Glomerular visceral epithelial cell (primary cell): ENCODE measurements at regions not wholly inside any gene's neighbourhood (a gene's known extent, or its start where the extent isn't known, plus 50 kb on each side); places are given as distances from the start of the nearest gene placed in this dataset.

Experiments
- DNase-seq: peaks from one replicate; pipeline ENCODE4 v3.0.0-alpha.2; 2016; ENCODE audit errors: extremely low spot score

GRCh38 chr4:125801924-125802323, 487.2 kb downstream of the FAT4 start:
- no peak for DNase-seq

- no peak for DNase-seq
Observed at GRCh38 chr4:125808022-125808421, 493.3 kb downstream of the FAT4 start.

GRCh38 chr4:125808570-125808969, 493.8 kb downstream of the FAT4 start:
- no peak for DNase-seq

GRCh38 chr4:125811892-125812291, 497.1 kb downstream of the FAT4 start:
- no peak for DNase-seq

- DNase-seq: no peak
Observed at GRCh38 chr4:125826801-125827695, 512.3 kb downstream of the FAT4 start.

GRCh38 chr4:125827696-125828052, 512.9 kb downstream of the FAT4 start:
- no peak for DNase-seq

- no peak for DNase-seq
Observed at GRCh38 chr4:125828346-125828745, 513.6 kb downstream of the FAT4 start.

- no peak for DNase-seq
Observed at GRCh38 chr4:125832161-125832560, 517.4 kb downstream of the FAT4 start.

GRCh38 chr4:125836597-125837195, 521.9 kb downstream of the FAT4 start:
- DNase-seq: no peak

- no peak for DNase-seq
Observed at GRCh38 chr4:125837493-125838201, 522.9 kb downstream of the FAT4 start.

GRCh38 chr4:125838202-125838601, 523.4 kb downstream of the FAT4 start:
- DNase-seq: no peak

- DNase-seq: no peak
Observed at GRCh38 chr4:125838924-125839323, 524.2 kb downstream of the FAT4 start.

- no peak for DNase-seq
Observed at GRCh38 chr4:125843947-125844346, 529.2 kb downstream of the FAT4 start.

GRCh38 chr4:125847518-125847917, 532.8 kb downstream of the FAT4 start:
- no peak for DNase-seq

- peak; percentile 11 for DNase-seq
Observed at GRCh38 chr4:125849869-125850268, 535.1 kb downstream of the FAT4 start.

GRCh38 chr4:125891597-125892258, 577.0 kb downstream of the FAT4 start:
- peak; percentile 72 for DNase-seq

- no peak for DNase-seq
Observed at GRCh38 chr4:125904802-125905201, 590.0 kb downstream of the FAT4 start.

GRCh38 chr4:125911058-125911457, 596.3 kb downstream of the FAT4 start:
- DNase-seq: no peak

GRCh38 chr4:125911481-125911880, 596.7 kb downstream of the FAT4 start:
- no peak for DNase-seq

- DNase-seq: no peak
Observed at GRCh38 chr4:125917559-125917958, 602.8 kb downstream of the FAT4 start.

GRCh38 chr4:125928652-125929051, 613.9 kb downstream of the FAT4 start:
- DNase-seq: no peak

GRCh38 chr4:125938541-125938940, 623.8 kb downstream of the FAT4 start:
- DNase-seq: no peak
